GM12878 (cell line): ENCODE measurements at regions not wholly inside any gene's neighbourhood (a gene's known extent, or its start where the extent isn't known, plus 50 kb on each side); places are given as distances from the start of the nearest gene placed in this dataset.

Source experiments
- ATAC-seq: fragments of 200-7000 bp; cut with Tn5 transposase; 3 replicates; pipeline ENCODE4 v1.9.1; 2020; ENCODE audit warnings: mild to moderate bottlenecking, moderate library complexity
- BruUV-seq: library from RNA; stranded (reverse); fragments of 400-500 nt; replicated peaks from 2 replicates; lab custom pipeline; 2021; lab: Mats Ljungman, UMichigan
- CTCF ChIA-PET: fragments of 300-600 bp; sonication (Branson Sonifier 250); formaldehyde crosslinking; extraction: SDS; loops from one replicate; lab custom pipeline; 2021; ENCODE audit warnings: inconsistent platforms; lab: Yijun Ruan, JAX
- POLR2A ChIA-PET: fragments of 350-600 bp; formaldehyde crosslinking; extraction: SDS; loops from one replicate; lab custom pipeline; 2021; ENCODE audit warnings: inconsistent platforms; lab: Charles Lee
- RAD21 ChIA-PET: fragments of 300-600 bp; sonication (Branson Sonifier 250); formaldehyde crosslinking; loops from one replicate; lab custom pipeline; 2023; ENCODE audit warnings: antibody characterized with exemption; ENCODE audit not compliant: unreplicated experiment; lab: Charles Lee
- SMC1A ChIA-PET: fragments of 300-600 bp; sonication (Branson Sonifier 250); formaldehyde crosslinking; loops from one replicate; lab custom pipeline; 2023; ENCODE audit not compliant: unreplicated experiment, uncharacterized antibody; lab: Charles Lee
- DNase-seq: peaks from one replicate; pipeline ENCODE4 v3.0.0-alpha.2; 2011; ENCODE audit warnings: low read depth, low spot score
- FAIRE-seq: peaks from 3 replicates; lab custom pipeline; 2011; peaks lifted over from hg19 to GRCh38; lab: Jason Lieb, UNC
- H2AFZ ChIP-seq: 2 replicates; pipeline ENCODE4 v1.6.0; 2011; ENCODE audit warnings: low read depth, low read length, control low read depth; ENCODE audit not compliant: control insufficient read depth
- H3K27ac ChIP-seq: 2 replicates; pipeline ENCODE4 v1.5.1; 2011; ENCODE audit warnings: control low read depth; ENCODE audit not compliant: control insufficient read depth, insufficient read depth
- H3K27me3 ChIP-seq, 2 experiments: replicated peaks in 1 of 2; 2 replicates each; pipeline versions ENCODE4 v1.6.0 to v1.6.1; 2011; ENCODE audit warnings: low read length in 1 of 2; ENCODE audit not compliant: control insufficient read depth in 2 of 2, insufficient read depth in 2 of 2
- H3K36me3 ChIP-seq, 2 experiments: 2 replicates each; pipeline ENCODE4 v1.5.1; 2011; ENCODE audit warnings: low read length in 1 of 2; ENCODE audit not compliant: control insufficient read depth in 2 of 2, insufficient read depth in 2 of 2
- H3K4me1 ChIP-seq: 2 replicates; pipeline ENCODE4 v1.6.1; 2011; ENCODE audit warnings: mild to moderate bottlenecking, low read length, moderate library complexity, mixed read lengths; ENCODE audit not compliant: control insufficient read depth, insufficient read depth
- H3K4me2 ChIP-seq: 2 replicates; pipeline ENCODE4 v1.6.0; 2011; ENCODE audit warnings: control low read depth; ENCODE audit not compliant: control insufficient read depth, insufficient read depth
- H3K4me3 ChIP-seq: fragments of 200-600 bp; sonication (generic); 2 replicates; pipeline ENCODE4 v1.5.1; 2016
- H3K79me2 ChIP-seq: 2 replicates; pipeline ENCODE4 v1.6.0; 2011; ENCODE audit warnings: low read length; ENCODE audit not compliant: control insufficient read depth, insufficient read depth
- H3K9ac ChIP-seq: 2 replicates; pipeline ENCODE4 v1.8.0; 2011; ENCODE audit warnings: low read length, control low read depth, mixed read lengths; ENCODE audit not compliant: control insufficient read depth, insufficient read depth
- H3K9me3 ChIP-seq: replicated peaks from 3 replicates; pipeline ENCODE4 v1.5.1; 2011; ENCODE audit warnings: mild to moderate bottlenecking, low read length; ENCODE audit not compliant: control insufficient read depth, insufficient read depth
- H4K20me1 ChIP-seq: 2 replicates; pipeline ENCODE4 v1.6.0; 2011; ENCODE audit not compliant: control insufficient read depth, insufficient read depth
- DPF2 ChIP-seq: fragments of 450-650 bp; IDR thresholded peaks from 2 replicates; pipeline ENCODE4 v1.6.1; 2017; ENCODE audit warnings: mild to moderate bottlenecking
- EP300 ChIP-seq, 2 experiments: fragments of 150-350 bp in 1 of 2; IDR thresholded peaks; 2 replicates each; pipeline ENCODE4 v1.6.1; 2011 to 2012; ENCODE audit warnings: low read depth in 2 of 2, low read length in 2 of 2, borderline replicate concordance in 1 of 2, improper control_type of control experiment in 1 of 2, inconsistent platforms in 1 of 2; ENCODE audit not compliant: control insufficient read depth in 1 of 2
- ETV6 ChIP-seq, 2 experiments: fragments of 450-650 bp in 1 of 2; IDR thresholded peaks in 1 of 2; conservative IDR thresholded peaks in 1 of 2; 2 replicates each; pipeline ENCODE4 v1.6.1; 2014; ENCODE audit warnings: antibody characterized with exemption in 1 of 2, borderline replicate concordance in 1 of 2, low read depth in 1 of 2, mild to moderate bottlenecking in 1 of 2, moderate library complexity in 1 of 2
- HDGF ChIP-seq: fragments of 450-650 bp; IDR thresholded peaks from 2 replicates; pipeline ENCODE4 v1.6.1; 2016; ENCODE audit warnings: antibody characterized with exemption
- IKZF1 ChIP-seq: fragments of 450-650 bp; conservative IDR thresholded peaks from 2 replicates; pipeline ENCODE4 v1.6.1; 2017; ENCODE audit warnings: antibody characterized with exemption, mild to moderate bottlenecking
- JUNB ChIP-seq: IDR thresholded peaks from 2 replicates; pipeline ENCODE4 v1.6.1; 2016; ENCODE audit warnings: antibody characterized with exemption, mild to moderate bottlenecking
- MAX ChIP-seq: IDR thresholded peaks from 2 replicates; pipeline ENCODE4 v1.6.1; 2012; ENCODE audit warnings: low read depth, low read length, improper control_type of control experiment
- RAD51 ChIP-seq: fragments of 450-650 bp; IDR thresholded peaks from 2 replicates; pipeline ENCODE4 v1.6.1; 2016; ENCODE audit warnings: moderate library complexity, mild to moderate bottlenecking, inconsistent platforms
- SKIL ChIP-seq: fragments of 450-650 bp; IDR thresholded peaks from 2 replicates; pipeline ENCODE4 v1.6.1; 2017; ENCODE audit warnings: mild to moderate bottlenecking, low read depth, inconsistent platforms; ENCODE audit not compliant: poor library complexity, severe bottlenecking
- SREBF1 ChIP-seq: IDR thresholded peaks from 2 replicates; pipeline ENCODE4 v1.6.1; 2012; ENCODE audit warnings: mild to moderate bottlenecking, low read length
- ZBTB11 ChIP-seq: fragments of 450-650 bp; formaldehyde crosslinking; IDR thresholded peaks from 2 replicates; pipeline ENCODE4 v1.5.0; 2022; ENCODE audit warnings: mild to moderate bottlenecking, missing genetic modification characterization
- ZNF384 ChIP-seq: IDR thresholded peaks from 2 replicates; pipeline ENCODE4 v1.6.1; 2012; ENCODE audit warnings: low read depth, mild to moderate bottlenecking, low read length, improper control_type of control experiment, borderline replicate concordance
- WGBS: methylation state at CpG from one replicate; pipeline ENCODE4 v1.1.6; 2016; ENCODE audit warnings: low lambda C conversion rate; ENCODE audit not compliant: insufficient replicate concordance, insufficient coverage; ENCODE audit errors: missing lambda C conversion rate; 5-methylcytosine and 5-hydroxymethylcytosine counted together
- in situ Hi-C: fragments of 300-500 bp; cut with MboI; formaldehyde crosslinking; loops from 9 replicates; pipeline ENCODE4 v1.14.3; 2018; ENCODE audit warnings: mixed read lengths
- intact Hi-C: fragments of 100-400 bp; cut with micrococcal nuclease; formaldehyde crosslinking; loops from one replicate; pipeline ENCODE4 v1.14.2; 2022; ENCODE audit not compliant: unreplicated experiment

- Histone ChIP-seq H3K4me1 (no peaks in the 10 kb centered on the region), H3K9me3 (no peaks in the 10 kb centered on the region; the same call in 2 of the 3 replicates), H2AFZ (no peak overlapping the region)
- no peak for FAIRE-seq
- in situ Hi-C loops = no loop called here
- SMC1A ChIA-PET = no interaction called here
- no peak for TF ChIP-seq ZBTB11
- TF ChIP-seq IKZF1 = no peak
- TF ChIP-seq, all 136 proteins: peak for 0
- H3K4me2 ChIP-seq = no peak overlapping the region
- DNase-seq (no peak), ATAC-seq (no peak)
- ChIA-PET POLR2A (interaction anchor here (0.6 kb wide), 1 partner anchor 112 kb away, joined by 3 read pairs; no protein-coding TSS in a partner anchor), CTCF (interaction anchor here (0.8 kb wide), 1 partner anchor 15 kb away, joined by 3 read pairs; no protein-coding TSS in a partner anchor), RAD21 (no interaction called here)
- 50% methylated on average over 2 of the region's 2 CpGs for WGBS
- no peak overlapping the region for H3K27ac ChIP-seq
- H3K27me3 ChIP-seq = no peaks in the 10 kb centered on the region
- H3K36me3 ChIP-seq = no peaks in the 10 kb centered on the region
- H3K9ac ChIP-seq = no peak overlapping the region
- H3K79me2 ChIP-seq = no peaks in the 10 kb centered on the region
- no TSS peak for BruUV-seq
- intact Hi-C loops = no loop called here
- H4K20me1 ChIP-seq = no peaks in the 10 kb centered on the region
- H3K4me3 ChIP-seq = no peak overlapping the region
These were observed 117.4 kb downstream of the CDCA7 start for GRCh38 chr2:173472112-173472511.

- H3K79me2 ChIP-seq = no peaks in the 10 kb centered on the region
- no peaks in the 10 kb centered on the region for H3K9me3 ChIP-seq
- ChIA-PET CTCF (no interaction called here), SMC1A (interaction anchor here (0.8 kb wide), 1 partner anchor 99 kb away, joined by 3 read pairs; no protein-coding TSS in a partner anchor), POLR2A (no interaction called here), RAD21 (no interaction called here)
- H3K36me3 ChIP-seq = no peaks in the 10 kb centered on the region
- no peak overlapping the region for H3K27ac ChIP-seq
- no peak overlapping the region for H3K4me2 ChIP-seq
- WGBS = 54% methylated on average over 5 of the region's 5 CpGs
- H3K4me3 ChIP-seq = no peak overlapping the region
- in situ Hi-C loops (no loop called here), intact Hi-C loops (no loop called here)
- H3K9ac ChIP-seq = no peak overlapping the region
- H3K27me3 ChIP-seq = no peaks in the 10 kb centered on the region; a peak in 4 of 4 replicates
- DNase-seq (no peak), ATAC-seq (no peak), FAIRE-seq (no peak)
- H2AFZ ChIP-seq = no peak overlapping the region
- BruUV-seq = no TSS peak
- H4K20me1 ChIP-seq = no peaks in the 10 kb centered on the region
- H3K4me1 ChIP-seq = no peaks in the 10 kb centered on the region
- TF ChIP-seq SREBF1 (no peak), SKIL (no peak), HDGF (no peak), MAX (no peak), ZNF384 (no peak), ETV6 (conservative IDR thresholded peaks at IDR 0.05 in 1 of 2, IDR thresholded peaks at IDR 0.05 in 1 of 2; ENCODE audit: borderline replicate concordance in 1 of 2, low read depth in 1 of 2) (no peak), JUNB (no peak), RAD51 (no peak), DPF2 (no peak), EP300 (IDR thresholded peaks at IDR 0.05; ENCODE audit: borderline replicate concordance in 1 of 2, control insufficient read depth in 1 of 2, low read depth in 2 of 2, low read length in 2 of 2) (no peak)
These were observed 128.5 kb downstream of the CDCA7 start for GRCh38 chr2:173483137-173483536.
